ENCODE measurements at regions not wholly inside any gene's neighbourhood (a gene's known extent, or its start where the extent isn't known, plus 50 kb on each side); places are given as distances from the start of the nearest gene placed in this dataset.

- DNase-seq: no peak
Observed at GRCh38 chr7:25789701-25790640, 362.0 kb upstream of the NFE2L3 start.

DNA sequence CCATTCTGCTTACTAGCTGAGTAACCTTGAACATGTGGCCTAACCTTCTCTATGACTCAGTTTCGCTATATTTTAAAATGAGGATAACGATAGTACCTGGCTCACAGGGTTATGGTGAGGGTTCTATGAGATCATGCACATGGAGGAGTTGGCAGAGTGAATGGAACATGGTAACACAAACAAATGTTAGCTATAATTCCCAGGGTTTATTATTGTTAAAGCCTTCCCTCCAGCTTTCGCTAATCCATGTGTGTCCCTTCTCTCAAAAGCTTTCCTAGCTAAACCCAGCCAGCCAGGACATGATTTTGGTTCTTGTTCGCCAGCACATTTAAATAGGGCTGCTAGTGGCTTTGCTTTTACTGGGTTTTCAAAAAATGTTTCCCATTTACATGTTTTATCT, 361.0 kb upstream of the NFE2L3 start:
- no peak for DNase-seq

GRCh38 chr7:25792586-25792985, 359.4 kb upstream of the NFE2L3 start:
- DNase-seq: no peak

DNA sequence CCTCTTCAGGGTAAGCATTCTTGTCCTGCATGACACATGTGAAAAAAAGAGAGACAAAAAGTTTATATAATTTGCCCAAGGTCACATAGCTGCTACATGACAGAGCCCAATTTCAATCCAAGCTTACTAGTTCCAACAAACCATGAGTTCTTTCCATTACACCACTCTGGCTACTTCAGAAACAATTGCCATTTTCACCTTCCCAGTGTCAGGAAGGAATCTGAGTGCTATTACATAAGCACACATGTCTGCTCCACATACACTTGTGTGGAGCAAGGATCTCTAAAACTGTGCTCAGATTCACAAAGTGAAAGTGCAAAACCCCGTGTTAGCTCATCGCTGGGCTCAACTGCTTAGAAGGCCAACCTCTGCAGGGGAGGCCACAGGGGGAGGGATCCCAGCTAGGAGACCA, 356.2 kb upstream of the NFE2L3 start:
- DNase-seq: no peak

- no peak for DNase-seq
Observed at GRCh38 chr7:25798344-25798743, 353.7 kb upstream of the NFE2L3 start.

DNA sequence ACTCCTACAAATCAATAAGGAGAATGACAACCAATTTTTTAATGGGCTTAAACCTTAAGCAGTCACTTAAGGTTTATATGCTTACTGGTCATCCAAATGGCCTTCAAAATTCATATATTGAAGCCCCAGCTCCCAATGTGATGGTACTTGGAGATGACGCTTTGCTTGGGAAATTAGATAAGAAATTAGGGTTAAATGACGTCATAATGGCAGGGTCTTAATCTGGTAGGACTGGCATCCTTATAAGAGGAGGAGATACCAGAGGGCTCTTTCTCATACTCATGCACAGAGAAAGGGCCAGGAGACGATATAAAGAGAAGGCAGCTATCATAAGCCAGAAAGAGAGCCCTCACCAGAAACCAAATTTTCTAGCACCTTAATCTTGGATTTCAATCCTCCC, 350.8 kb upstream of the NFE2L3 start:
- no peak for DNase-seq

DNA sequence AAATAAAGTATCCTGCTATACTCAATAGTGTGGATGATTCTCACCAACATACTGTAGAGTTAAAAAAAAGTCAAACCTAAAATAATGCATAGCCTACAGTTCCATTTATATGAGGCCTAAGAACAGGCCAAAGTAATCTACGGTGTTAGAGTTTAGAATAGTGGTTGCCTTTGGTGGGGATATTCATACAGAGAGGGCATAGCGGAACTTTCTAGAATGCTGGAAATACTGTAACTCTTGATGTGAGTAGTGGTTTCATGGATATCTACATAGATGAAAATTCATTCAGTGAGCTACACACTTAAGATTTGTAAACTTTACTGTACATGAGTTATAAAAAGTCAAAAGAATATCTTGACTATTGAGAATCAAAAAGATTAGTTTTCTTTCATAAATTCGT, 349.9 kb upstream of the NFE2L3 start:
- DNase-seq: no peak

- no peak for DNase-seq
Observed at GRCh38 chr7:25802473-25802872, 349.5 kb upstream of the NFE2L3 start.

DNA sequence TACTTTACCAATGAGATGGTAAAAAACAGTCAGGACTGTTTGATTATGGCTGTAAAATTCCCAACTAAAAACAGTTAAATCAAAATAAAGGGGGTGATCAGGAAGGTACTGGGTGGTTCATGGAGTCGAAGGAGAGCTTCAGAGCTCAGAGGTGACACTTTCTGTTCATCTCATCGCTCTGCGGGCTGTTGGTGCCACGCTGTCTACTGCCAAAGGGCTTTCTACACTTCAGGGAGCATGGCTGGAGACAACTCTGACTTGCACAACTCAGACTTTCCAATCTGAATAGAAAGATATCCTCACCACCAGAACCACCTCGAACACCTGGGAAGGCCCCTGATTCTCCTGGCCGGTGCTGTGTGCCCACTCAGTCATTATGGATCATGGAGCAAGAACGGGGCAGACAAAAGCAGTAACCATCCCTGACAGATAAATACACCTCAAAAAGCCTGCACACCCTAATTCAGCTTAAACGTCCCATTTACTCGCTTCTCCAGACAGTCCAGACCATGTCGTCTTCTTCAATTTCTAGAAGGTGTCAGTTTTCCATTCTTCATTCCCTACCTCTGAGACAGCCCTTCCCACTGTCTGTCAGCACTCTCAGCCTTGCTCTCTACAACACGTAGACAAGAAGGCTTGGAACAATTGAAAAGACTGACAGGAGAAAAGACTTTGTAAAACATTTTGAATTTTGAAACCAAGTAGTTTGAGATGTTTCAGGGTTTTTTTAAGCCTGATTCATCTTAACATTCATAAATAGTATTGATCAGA, 348.7 kb upstream of the NFE2L3 start:
- no peak for DNase-seq

DNA sequence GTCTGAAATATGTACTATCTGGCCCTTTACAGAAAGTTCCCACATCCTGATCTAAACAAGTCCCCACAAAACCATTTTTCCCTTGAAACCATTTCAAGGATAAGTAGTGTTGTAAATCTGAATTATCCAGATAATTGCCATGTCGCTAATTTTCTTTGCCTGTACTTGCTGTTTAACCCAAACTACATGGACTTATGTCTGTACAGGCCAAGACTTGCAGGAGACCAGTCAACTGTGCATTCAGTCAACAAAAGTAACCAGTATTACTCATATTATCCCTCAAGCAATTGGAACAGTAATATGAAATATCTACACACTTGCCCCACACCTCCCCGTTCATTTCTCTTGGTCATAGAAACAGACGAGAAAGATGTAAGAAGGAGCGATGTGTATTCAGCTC, 347.8 kb upstream of the NFE2L3 start:
- no peak for DNase-seq

DNA sequence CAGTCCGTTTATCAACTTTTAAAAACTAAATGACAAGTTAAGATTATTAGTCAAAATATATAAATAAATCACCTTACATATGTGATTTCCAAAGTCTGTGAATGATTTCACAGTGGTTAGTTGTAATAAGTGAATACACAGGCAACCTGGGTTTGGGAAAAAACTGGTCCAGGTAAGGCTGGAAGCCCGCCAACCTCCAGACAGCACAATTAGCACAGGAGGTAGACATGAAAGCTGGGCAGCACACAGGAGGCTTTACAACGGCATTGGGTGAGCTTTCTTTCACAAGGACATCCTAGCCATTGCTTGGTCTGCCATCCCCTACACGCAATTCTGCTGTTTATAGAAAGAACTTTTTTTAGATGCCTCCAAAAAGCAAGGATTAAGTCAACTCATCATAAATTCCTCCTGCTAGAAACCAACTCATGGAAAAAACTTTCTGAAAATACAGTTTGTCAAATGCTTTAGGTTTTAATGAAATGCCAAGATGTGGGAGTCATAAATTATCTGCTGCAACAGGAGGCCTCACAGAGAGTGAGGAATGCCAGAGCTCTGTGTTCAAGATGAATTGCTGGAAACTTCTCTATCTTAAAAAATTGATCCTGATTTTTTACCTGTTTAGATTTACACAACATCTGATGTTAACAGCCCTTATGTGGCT, 346.8 kb upstream of the NFE2L3 start:
- no peak for DNase-seq

- DNase-seq: no peak
Observed at GRCh38 chr7:25807086-25807611, 344.8 kb upstream of the NFE2L3 start.

- DNase-seq: no peak
Observed at GRCh38 chr7:25809441-25809840, 342.6 kb upstream of the NFE2L3 start.

DNA sequence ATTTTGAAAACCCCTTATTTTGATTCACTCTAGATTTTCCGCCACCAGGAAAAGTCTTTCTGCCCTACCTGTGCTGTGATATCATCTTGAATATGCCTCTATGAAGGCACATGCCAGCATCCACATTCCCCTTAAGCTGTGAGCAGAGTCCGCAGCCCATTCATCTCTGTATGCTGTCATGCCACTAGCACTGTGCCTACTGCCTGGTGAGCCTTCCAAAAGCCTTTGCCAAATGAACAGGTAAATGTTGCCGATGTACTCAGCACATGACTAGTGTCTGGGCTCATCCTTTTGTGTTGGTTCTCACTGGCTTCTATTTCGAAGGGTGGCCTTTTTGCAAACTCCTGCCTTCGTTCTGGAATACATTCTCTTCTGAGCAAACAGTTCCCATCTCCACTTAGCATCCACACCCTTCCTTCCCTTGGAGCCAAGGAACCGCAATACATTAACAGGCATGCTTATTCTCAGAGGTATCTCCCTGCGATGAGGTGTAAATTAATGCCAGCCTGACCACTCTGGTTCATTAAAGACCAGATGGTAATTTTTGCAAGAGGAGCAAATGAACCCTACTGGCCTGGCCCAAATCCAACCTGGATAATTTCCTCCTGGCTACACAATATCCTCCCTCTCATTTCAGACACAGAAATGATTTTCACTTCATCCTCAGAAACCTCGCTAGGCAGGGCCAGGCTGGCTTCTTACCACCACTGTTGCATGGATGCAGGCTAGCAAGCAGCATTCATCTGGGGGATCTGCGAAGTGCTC, 339.7 kb upstream of the NFE2L3 start:
- no peak for DNase-seq

DNA sequence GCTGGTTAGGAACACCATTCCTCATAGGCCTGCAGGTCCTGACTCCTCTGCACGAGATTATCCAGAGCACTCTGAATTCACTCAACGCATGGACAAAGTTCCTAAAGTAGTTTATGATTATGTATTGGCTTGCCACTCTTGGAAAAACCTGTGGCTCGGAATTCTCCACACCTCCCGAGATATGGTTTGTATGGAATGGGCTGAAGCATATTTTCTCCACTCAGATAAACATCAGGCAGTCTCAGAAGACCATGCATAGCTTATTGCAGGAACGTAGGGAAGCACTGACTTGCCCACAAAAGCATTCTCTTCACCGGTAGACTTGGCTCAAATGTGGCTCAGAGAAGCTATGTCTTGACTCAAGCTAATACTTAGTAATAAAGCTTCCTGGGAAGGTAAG, 338.6 kb upstream of the NFE2L3 start:
- DNase-seq: no peak

DNA sequence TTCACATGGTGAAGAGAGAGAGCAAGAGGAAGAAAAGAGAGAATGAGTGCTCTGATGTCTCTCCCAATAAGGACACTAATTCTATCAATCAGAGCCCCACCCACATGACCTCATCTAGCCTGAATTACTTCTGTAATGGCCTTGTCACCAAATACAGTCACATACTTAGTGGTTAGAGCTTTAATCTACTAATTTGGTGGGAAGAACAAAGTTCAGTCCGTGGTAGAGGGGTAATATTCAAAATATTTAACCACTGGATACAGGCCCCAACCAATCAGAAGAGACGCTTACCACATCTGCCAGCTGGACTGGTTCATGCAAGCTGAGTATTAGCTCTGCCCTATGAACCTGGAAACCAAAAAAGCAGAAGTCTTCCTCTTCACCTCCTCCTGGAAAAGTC, 336.3 kb upstream of the NFE2L3 start:
- no peak for DNase-seq

GRCh38 chr7:25820432-25821040, 331.5 kb upstream of the NFE2L3 start:
- no peak for DNase-seq

DNA sequence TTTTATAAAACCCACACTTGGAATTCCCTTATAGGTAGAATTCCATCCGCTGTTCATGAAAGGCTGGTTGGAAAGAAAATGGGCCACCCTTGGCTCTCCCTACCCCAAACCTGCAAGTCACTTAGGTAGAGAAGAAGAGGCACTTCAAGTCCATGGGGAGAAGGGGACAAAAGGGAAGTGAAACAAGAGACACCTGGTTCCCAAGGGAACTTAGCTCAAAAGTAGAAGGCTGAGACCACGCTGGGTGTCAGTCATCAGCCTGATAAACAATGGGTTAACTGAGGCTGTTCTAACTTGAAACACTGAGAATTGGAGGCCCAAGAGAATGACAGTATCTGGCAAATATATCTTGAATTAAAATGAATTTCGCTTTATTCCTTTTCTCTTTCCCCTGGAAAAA, 330.8 kb upstream of the NFE2L3 start:
- DNase-seq: no peak

DNA sequence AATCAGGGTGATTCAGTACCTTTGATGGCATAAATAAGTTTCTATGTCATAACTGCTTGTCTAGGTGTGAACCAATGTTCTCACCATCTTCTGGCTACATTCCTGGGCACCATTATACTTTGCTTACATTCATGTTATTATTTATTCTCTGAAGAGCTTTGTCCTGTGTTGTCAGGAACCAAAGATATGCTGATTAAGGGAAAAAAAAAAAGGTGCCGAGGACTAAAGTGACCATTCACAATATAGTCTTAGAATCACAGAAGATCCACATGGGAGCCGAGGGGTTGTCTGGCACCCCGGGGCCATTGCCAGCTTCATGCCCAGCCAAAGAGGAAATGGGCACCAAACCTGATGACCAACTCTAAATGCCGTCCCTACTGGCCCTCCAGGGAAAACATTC, 329.2 kb upstream of the NFE2L3 start:
- DNase-seq: no peak

GRCh38 chr7:25823571-25823970, 328.4 kb upstream of the NFE2L3 start:
- DNase-seq: no peak

DNA sequence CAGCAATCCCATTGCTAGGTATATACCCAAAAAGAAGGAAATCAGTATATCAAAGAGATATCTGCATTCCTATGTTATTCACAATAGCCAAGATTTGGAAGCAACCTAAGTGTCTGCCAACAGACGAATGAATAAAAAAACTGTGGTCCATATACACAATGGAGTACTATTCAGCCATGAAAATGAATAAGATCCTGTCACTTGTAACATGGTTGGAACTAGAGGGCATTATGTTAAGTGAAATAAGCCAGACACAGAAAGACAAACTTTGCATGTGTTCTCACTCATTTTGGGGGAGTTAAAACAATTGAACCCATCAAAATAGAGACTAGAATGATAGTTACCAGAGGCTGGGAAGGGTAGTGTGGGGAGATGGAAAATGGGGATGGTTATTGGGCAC, 323.5 kb upstream of the NFE2L3 start:
- DNase-seq: no peak

- no peak for DNase-seq
Observed at GRCh38 chr7:25829663-25830062, 322.3 kb upstream of the NFE2L3 start.

All from T-helper 9 cell (primary cell).